T1000 (cell line): ENCODE measurements at regions not wholly inside any gene's neighbourhood (a gene's known extent, or its start where the extent isn't known, plus 50 kb on each side); places are given as distances from the start of the nearest gene placed in this dataset.
A peak's percentile ranks its signal among the peaks of the same experiment; 100 is the strongest.
"Not testable (repeated sequence)": the region's sequence is repeated elsewhere in the genome, so short reads cannot be mapped to it uniquely, and the experiment has no call there.

ENCODE experiments used
- DNase-seq: peaks from one replicate; lab custom pipeline; 2025; ENCODE audit warnings: mixed read lengths; lab: John Stamatoyannopoulos, UW

DNA sequence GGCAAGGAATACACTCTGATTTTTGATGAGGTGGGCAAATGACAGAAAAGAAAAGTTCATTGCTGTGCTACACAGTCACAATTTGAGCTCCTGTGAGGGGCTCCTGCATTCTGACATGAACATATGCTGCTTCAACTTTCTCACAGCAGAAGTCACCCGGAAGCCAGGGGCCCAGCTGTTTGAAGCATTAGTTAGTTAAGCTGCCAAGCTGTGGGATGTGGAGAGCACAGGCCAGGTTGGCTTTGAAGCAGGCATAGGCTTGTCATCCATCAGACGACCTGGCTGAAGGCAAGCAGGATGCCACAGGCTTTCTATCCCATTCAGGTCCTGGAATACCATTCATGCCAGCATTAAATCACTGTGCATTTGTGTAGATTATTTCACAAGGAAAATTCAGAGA is 63.1 kb downstream of the MTNR1B start:
- no peak for DNase-seq

- no peak for DNase-seq
Measured at GRCh38 chr11:93033093-93033492, 63.6 kb downstream of the MTNR1B start.

GRCh38 chr11:93034031-93034722 is 64.7 kb downstream of the MTNR1B start:
- no peak for DNase-seq

DNA sequence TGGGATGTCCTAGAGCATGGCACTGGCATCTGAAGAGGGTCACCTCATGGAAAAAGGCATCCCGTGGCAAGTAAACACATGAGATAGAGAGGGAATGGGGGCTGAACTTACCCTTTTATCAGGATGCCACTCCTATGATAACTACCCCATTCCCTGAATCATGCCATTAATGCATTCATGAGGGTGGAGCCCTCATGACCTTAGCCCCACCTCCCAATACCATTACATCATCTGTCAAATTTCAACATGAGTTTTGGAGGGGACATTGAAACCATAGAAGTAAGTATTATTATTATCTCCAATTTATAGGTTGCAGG is 65.2 kb downstream of the MTNR1B start:
- no peak for DNase-seq

DNA sequence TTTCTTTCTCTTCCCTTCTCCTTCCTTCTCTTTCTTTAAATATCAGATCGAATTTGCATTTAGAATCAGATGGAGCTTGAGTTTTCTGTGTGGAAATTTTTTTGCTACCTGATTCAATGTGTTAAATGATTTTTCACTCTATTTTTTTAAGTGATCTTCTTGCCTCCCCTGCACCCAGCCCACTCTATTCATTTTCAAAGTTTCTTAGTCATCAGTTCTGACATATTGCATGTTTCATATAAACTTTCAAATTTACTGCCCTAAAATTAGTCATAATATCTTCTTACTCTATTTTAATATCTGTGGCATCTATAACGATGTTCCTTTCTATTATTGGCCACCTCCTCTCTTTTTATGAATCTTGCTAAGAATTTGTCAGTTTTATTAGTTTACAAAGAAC is 69.1 kb downstream of the MTNR1B start:
- DNase-seq, result no peak

DNA sequence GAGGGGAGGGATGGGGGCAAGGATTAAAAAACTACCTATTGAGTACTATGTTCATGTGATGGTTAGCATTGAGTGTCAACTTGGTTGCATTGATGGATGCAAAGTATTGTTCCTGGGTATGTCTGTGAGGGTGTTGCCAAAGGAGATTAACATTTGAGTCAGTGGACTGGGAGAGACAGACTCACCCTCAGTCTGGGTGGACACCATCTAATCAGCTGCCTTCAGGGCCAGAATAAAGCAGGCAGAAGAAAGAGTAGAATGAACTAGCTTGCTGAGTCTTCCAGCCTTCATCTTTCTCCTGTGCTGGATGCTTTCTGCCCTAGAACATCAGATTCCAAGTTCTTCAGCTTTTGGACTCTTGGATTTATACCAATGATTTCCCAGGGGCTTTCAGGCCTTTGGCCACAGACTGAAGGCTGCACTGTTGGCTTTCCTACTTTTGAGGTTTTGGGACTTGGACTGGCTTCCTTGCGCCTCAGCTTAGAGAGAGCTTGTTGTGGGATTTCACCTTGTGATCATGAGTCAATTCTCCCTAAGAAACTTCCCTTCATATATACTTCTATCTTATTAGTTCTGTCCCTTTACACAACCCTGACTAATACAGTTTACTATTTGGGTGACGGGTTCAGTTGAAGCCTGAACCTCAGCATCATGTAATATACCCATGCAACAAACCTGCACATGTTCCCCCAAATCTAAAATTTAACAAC is 70.2 kb downstream of the MTNR1B start:
- no peak for DNase-seq

- no peak for DNase-seq
Measured at GRCh38 chr11:93041682-93042081, 72.2 kb downstream of the MTNR1B start.

DNA sequence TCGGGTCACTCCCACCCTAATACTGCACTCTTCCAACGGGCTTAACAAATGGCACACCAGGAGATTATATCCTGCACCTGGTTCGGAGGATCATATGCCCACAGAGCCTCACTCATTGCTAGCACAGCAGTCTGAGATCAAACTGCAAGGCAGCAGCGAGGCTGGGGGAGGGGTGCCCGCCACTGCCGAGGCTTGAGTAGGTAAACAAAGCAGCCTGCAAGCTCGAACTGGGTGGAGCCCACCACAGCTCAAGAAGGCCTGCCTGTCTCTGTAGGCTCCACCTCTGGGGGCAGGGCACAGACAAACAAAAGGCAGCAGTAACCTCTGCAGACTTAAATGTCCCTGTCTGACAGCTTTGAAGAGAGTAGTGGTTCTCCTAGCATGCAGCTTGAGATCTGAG is 73.7 kb downstream of the MTNR1B start:
- DNase-seq, result not testable (repeated sequence)

- no peak for DNase-seq
Measured at GRCh38 chr11:93049740-93050139, 80.3 kb downstream of the MTNR1B start.

GRCh38 chr11:93051186-93051585 is 81.7 kb downstream of the MTNR1B start:
- no peak for DNase-seq

- DNase-seq, result no peak
Measured at GRCh38 chr11:93053864-93054263, 84.4 kb downstream of the MTNR1B start.

DNA sequence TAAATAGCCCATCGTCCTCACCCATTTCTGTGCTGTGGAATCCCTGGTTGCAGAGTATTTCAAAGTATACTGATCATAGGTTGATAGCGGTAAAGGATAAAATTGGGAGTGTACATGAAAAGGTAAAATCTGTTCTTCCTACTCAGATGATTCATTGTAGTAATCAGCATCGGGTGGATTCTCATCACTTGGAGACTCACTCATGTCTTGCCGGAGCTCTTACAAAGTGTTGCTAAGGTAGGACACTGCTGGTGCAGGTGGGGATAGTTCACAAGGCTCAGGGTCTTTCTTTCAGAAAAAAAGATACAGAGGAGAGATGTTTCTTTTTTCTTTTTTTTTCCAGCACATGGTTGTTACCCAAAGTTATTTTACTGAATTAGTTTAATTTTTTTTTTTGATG is 84.8 kb downstream of the MTNR1B start:
- DNase-seq, result no peak

GRCh38 chr11:93054881-93055280 is 85.4 kb downstream of the MTNR1B start:
- DNase-seq, result peak; percentile 32

DNA sequence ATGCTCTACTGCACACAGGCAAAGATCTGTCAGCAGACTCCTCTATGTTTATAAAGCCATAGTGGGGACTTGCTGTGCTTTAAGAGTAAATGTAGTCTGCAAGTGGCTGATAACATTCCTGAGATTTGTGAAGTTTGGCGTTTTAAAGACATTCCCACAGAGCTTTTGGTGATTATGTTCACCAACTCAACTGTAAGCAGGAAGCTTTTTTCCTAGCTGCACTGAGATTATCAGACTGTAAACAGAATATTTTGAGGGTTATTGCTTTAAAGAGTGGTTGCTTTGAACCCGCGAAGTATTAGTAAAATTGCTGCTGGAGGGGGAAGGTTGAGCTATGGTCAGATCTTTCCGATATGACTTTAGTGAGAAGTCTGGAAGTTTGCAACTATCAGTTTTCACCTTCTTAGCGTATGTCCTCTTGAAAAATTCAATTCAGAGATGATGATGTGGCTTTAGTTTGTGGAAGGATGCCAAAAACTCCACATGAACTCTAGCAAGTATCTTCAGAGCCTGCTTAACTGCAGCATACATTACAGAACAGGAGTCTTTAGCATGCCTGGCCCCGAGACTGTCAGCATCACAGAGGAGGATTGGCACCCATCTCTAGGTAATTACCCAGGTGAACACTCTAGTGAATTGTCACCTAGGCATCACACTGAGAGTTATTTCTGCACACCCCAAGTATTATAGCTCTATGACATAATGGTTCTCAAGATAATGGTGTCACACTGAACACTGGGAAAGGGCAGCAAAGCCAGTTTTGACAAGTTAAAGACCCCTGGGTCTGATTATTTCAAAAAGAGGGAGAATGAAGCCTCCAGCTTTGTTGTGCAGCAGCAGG is 89.9 kb downstream of the MTNR1B start:
- DNase-seq, result no peak

DNA sequence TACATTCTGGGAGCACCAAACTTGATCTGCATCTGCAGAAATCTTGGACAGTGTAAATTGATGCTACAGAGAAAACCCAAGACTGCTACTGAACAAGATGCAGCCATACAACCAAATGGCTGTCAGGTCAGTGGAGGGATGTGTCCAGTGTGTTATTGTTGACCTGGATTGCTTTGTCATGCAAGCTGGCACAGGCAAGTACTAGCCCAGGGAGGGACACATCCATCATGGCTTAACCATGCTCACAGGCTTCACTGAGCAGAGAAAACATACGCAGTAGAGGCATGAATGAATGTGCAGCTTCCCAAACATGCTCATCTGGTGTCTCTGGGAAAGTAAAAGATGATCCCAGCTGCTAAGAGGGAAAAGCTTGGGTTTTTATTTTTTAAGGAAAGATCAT is 93.6 kb downstream of the MTNR1B start:
- no peak for DNase-seq

- DNase-seq, result not testable (repeated sequence)
Measured at GRCh38 chr11:93065074-93065674, 95.7 kb downstream of the MTNR1B start.

DNA sequence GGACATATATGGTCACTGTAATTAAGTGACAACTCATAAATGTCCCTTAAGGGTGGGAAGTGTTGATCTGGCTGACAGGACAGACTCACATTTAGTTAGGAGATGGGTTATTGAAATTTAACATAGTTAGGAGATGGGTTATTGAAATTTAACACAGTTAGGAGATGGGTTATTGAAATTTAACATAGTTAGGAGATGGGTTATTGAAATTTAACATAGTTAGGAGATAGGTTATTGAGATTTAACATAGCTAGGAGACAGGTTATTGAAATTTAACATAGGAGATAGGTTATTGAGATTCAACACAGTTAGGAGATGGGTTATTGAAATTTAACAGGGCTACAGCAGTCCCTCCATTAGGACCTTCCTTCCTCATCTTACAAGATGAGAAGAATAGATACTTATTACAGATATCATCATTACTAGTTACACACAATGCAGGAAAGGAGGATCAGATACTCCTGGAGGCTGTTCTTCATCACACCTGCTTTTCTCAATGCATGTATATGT is 98.5 kb downstream of the MTNR1B start:
- DNase-seq, result no peak

- no peak for DNase-seq
Measured at GRCh38 chr11:93072229-93072914, 102.9 kb downstream of the MTNR1B start.

DNA sequence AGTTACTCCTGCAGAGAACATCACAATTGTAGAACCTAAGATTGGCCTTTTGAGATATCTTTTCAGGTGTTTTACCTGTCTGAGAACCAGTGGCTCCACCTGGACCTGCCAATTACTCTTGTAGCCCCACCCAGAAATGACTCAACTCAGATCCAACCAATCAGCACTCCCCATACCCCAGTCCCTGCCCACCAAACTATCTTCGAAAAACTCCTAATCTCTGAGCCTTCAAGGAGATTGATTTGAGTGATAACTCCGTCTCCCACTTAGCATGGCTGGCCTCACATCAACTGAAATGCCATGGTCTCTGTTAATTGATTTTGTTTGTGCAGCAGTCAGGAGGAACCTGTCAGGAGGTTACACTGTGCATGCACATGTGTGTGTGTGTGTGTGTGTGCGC is 103.6 kb downstream of the MTNR1B start:
- DNase-seq, result no peak

- DNase-seq, result no peak
Measured at GRCh38 chr11:93073508-93074280, 104.2 kb downstream of the MTNR1B start.

GRCh38 chr11:93074352-93074751 is 104.9 kb downstream of the MTNR1B start:
- no peak for DNase-seq
